Activated T-helper 17 cell treated with anti-CD3 and anti-CD28 coated beads, Interleukin-2, amount 50 U/mL, for 72 hours (primary cell): ENCODE measurements at regions not wholly inside any gene's neighbourhood (a gene's known extent, or its start where the extent isn't known, plus 50 kb on each side); places are given as distances from the start of the nearest gene placed in this dataset.
"Not testable (repeated sequence)": the region's sequence is repeated elsewhere in the genome, so short reads cannot be mapped to it uniquely, and the experiment has no call there.

ENCODE experiments used
- ATAC-seq: fragments of 150-1000 bp; cut with Tn5 transposase; replicated peaks from 2 replicates; pipeline ENCODE4 v1.10.0; 2021; ENCODE audit warnings: mild to moderate bottlenecking, moderate library complexity
- H3K27ac Mint-ChIP-seq: one replicate; pipeline ENCODE4 v1.8.0; 2022; ENCODE audit warnings: mixed read lengths
- H3K27me3 Mint-ChIP-seq: one replicate; pipeline ENCODE4 v1.8.0; 2022; ENCODE audit warnings: mixed read lengths
- H3K36me3 Mint-ChIP-seq: one replicate; pipeline ENCODE4 v1.8.0; 2022; ENCODE audit warnings: low read depth, mild to moderate bottlenecking, mixed read lengths
- H3K4me1 Mint-ChIP-seq: one replicate; pipeline ENCODE4 v1.8.0; 2022; ENCODE audit warnings: mixed read lengths
- H3K4me3 Mint-ChIP-seq: one replicate; pipeline ENCODE4 v1.8.0; 2022; ENCODE audit warnings: mild to moderate bottlenecking, mixed read lengths
- H3K9me3 Mint-ChIP-seq: one replicate; pipeline ENCODE4 v1.8.0; 2022; ENCODE audit warnings: mixed read lengths

DNA sequence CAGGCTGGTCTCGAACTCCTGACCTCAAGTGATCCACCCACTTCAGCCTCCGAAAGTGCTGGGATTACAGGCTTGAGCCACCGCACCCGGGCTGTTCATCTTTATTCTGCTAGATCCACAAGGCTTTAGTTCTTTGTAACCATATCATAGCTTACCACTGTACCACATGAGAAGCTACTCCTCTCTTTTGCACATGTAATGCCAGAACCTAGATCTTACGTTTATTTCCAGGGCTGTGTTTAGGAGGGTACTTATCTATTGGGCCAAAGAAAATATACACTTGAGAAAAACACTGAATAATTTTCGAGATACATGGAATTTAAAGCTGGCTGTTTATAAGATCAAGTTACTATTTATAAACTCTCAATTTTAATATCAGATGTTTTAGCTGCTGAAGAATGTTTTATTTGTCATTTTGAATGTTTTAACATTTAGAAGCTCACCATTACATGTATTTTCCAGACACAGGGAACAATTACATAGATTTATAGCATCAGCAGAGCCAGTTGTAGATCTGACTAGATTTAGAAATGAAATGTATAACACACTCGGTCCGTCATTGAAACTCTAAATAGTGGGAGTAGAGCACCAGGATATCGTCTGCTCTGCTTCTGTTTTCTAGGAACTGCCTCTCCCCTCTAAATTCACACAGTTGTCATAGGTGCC, 155.3 kb upstream of the HAND2 start:
- ATAC-seq, result no peak
- Mint-ChIP-seq H3K4me1 (no peaks in the 10 kb centered on the region), H3K36me3 (no peaks in the 10 kb centered on the region), H3K27ac (no peak overlapping the region), H3K4me3 (no peak overlapping the region), H3K9me3 (no peaks in the 10 kb centered on the region), H3K27me3 (peaks cover 6% of the 10 kb centered on the region)

DNA sequence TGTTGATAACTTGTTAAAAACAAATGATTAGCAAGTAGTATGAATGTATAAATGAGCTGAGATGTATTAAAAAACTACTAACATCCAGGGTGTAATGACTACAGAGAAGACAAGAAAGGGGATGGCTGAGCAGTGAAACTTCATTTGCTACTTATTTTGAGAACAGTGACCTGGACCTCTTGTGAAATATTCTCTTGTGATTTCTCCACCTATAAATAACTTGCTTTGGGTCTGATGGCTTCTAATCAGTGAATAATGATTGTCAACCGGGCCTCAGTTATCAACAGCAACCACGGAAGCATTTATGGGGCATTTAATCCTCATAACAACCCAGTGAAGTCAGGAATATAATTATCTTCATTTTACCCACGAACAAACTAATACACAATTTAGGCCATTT, 154.2 kb upstream of the HAND2 start:
- no peak for ATAC-seq
- Mint-ChIP-seq H3K4me1 (no peaks in the 10 kb centered on the region), H3K27me3 (peaks cover 6% of the 10 kb centered on the region), H3K27ac (no peak overlapping the region), H3K4me3 (no peak overlapping the region), H3K9me3 (no peaks in the 10 kb centered on the region), H3K36me3 (no peaks in the 10 kb centered on the region)

DNA sequence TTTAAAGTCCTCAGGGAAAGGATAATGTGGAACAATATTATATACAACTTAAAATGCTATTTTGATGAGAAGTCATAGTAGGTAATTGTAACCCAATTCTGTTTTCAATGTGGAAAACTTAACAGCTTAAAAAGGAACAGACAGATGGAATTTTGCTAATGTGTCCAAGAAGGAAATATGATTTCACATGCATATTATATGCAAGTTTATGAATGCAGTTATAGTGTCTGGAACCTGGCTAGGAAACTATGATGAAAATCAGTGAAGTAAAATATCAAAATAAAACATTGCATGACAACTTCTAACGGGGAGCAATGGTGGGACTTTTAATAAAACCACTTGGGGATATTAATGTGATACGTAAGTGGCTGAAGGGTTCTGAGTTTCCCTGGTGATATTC, 152.6 kb upstream of the HAND2 start:
- Mint-ChIP-seq H3K4me3 (no peak overlapping the region), H3K9me3 (no peaks in the 10 kb centered on the region), H3K4me1 (no peaks in the 10 kb centered on the region), H3K27me3 (peaks cover 6% of the 10 kb centered on the region), H3K36me3 (no peaks in the 10 kb centered on the region), H3K27ac (no peak overlapping the region)
- no peak for ATAC-seq

DNA sequence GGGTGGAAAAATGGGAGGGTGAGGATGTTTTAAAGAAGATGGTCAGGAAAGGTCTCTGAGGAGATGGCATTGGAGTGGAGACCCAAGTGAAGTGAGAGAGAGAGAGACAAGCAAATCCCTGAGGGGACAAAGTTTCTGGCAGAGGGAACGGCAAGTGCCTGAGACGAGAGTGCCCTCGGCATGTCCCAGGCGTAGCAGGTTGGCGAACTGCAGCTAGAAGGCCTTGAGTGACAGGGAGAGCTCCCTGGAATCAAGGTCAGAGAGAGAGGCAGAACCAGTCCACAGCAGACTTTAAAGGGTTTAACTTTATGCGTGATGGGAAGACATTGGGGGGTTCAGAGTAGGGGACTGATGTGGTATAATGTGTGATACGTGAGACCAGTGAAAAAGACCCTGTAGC, 150.2 kb upstream of the HAND2 start:
- H3K4me1 Mint-ChIP-seq, result no peaks in the 10 kb centered on the region
- ATAC-seq, result no peak
- H3K27me3 Mint-ChIP-seq, result peaks cover 4% of the 10 kb centered on the region
- no peaks in the 10 kb centered on the region for H3K36me3 Mint-ChIP-seq
- H3K9me3 Mint-ChIP-seq, result no peaks in the 10 kb centered on the region
- no peak overlapping the region for H3K27ac Mint-ChIP-seq
- H3K4me3 Mint-ChIP-seq, result no peak overlapping the region

DNA sequence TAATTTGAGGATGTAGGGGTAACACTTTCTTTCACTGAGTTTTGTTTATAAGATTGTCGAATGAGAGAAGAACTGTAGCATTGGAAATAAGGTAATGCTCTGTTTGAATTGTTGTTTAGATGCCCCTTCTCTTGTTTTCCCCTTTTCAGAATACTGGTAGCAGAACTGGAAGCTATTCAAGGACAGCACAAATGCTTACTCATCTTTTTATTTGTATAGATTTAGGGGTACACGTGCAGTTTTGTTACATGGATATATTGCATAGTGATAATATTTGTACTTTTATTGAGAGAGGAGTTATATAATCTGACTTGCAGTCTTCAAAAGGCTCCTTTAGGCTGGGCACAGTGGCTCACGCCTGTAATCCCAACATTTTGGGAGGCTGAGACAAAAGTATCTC, 145.4 kb upstream of the HAND2 start:
- no peak overlapping the region for H3K4me3 Mint-ChIP-seq
- H3K36me3 Mint-ChIP-seq, result no peaks in the 10 kb centered on the region
- H3K9me3 Mint-ChIP-seq, result no peaks in the 10 kb centered on the region
- no peaks in the 10 kb centered on the region for H3K4me1 Mint-ChIP-seq
- H3K27me3 Mint-ChIP-seq, result peaks cover 9% of the 10 kb centered on the region
- no peak for ATAC-seq
- H3K27ac Mint-ChIP-seq, result no peak overlapping the region

DNA sequence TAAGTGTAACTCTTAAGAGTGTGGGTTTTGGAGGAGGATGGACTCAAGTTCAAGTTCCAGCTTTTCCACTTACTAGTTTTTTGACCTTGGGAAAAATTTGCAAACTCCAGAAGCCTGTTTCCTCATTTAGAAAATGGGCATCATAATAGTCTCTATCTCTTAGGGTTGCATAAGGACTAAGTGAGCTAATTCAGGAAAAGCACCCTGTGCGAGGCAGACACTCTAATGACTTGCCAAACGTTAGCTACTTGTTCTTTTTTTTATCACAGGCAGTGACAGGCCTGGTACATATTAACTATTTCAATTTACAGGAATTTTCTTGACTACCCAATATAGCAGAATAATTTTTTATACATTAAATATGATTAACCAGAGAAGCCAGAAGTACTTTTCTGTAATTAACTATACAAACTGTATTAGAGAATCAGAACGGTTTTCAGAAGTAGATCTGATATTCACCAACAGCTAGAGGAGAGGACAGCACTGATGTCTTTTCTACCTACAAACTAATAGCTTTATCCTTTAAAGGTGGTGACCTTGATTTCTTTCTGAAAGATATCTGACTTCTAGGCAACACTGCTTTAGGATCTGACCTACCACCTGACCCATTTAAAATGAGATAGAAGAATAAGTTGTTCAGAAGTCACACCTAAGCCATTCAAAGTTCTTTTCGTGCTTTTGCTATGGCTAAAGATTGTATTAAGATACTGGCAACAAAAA, 139.6 kb upstream of the HAND2 start:
- Mint-ChIP-seq H3K27me3 (peaks cover 9% of the 10 kb centered on the region), H3K36me3 (no peaks in the 10 kb centered on the region), H3K4me1 (no peaks in the 10 kb centered on the region), H3K27ac (no peak overlapping the region), H3K4me3 (no peak overlapping the region), H3K9me3 (no peaks in the 10 kb centered on the region)
- no peak for ATAC-seq

DNA sequence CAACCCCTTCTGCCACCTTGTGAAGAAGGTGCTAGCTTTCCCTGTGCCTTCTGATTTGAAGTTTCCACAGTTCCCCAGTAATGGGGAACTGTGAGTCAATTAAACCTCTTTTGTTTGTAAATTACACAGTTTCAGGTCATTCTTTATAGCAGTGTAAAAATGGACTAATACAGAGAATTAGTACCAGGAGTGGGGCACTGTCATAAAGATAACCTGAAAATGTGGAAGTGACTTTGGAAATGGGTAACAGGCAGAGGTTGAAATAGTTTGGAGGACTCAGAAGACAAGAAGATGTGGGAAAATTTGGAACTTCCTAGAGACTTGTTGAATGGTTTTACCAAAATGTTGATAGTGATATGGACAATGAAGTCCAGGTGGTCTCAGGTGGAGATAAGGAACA, 131.0 kb upstream of the HAND2 start:
- peaks cover 4% of the 10 kb centered on the region for H3K9me3 Mint-ChIP-seq
- no peaks in the 10 kb centered on the region for H3K36me3 Mint-ChIP-seq
- ATAC-seq, result no peak

DNA sequence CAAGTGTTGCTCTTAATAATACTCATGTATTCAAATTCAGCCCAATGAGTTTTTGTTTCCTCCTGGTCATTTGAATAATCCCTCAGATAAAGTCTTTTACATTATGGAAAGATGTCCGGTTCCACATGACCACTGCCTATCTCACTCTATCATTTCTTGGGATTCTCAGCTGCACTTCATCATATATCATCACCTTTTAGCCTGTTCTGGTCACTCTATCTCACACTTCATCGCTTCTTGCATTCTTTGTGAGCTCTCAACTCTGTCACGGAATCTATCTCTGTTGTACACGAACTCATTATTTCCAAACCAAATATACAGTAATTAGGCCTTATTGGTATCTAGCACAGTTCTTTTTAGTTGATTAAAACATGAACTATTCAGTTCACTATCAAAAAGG, 126.9 kb upstream of the HAND2 start:
- H3K36me3 Mint-ChIP-seq, result no peaks in the 10 kb centered on the region
- H3K4me3 Mint-ChIP-seq, result no peak overlapping the region
- no peak overlapping the region for H3K27ac Mint-ChIP-seq
- no peak for ATAC-seq
- H3K4me1 Mint-ChIP-seq, result no peaks in the 10 kb centered on the region
- H3K9me3 Mint-ChIP-seq, result peaks cover 4% of the 10 kb centered on the region
- peaks cover 3% of the 10 kb centered on the region for H3K27me3 Mint-ChIP-seq

More for the DNA sequence above, 131.0 kb upstream of the HAND2 start:
- no peak overlapping the region for H3K4me3 Mint-ChIP-seq
- no peaks in the 10 kb centered on the region for H3K4me1 Mint-ChIP-seq
- H3K27ac Mint-ChIP-seq, result no peak overlapping the region
- H3K27me3 Mint-ChIP-seq, result peaks cover 4% of the 10 kb centered on the region

DNA sequence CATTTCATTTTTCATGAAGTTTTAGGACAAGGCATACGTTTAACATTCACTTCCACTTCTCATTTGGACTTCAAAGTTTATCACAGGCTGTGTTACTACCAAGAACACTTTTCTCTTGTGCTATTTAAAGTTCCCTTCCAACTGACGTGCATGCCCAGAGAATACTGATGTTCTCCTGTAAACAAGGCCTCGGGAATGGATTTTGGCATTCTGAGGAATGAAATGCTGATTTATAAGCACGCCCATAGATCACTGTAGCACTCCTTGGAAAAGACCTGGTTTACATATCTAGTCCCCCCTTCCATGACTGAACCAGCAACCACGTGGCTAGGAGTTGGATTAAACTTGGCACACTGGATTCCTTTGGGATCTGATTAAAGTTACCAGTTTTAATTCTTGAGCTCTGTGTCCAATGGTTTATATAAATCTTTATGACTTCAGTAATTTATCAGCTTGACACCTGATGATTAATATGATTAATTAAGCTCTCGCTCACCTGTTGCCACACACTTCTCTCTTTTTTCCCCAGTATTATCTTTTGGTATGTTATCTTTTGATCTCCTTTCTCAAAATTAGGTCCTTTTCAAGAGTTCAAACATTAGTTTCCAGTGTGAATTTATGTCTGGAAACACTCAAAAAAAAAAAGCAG, 122.4 kb upstream of the HAND2 start:
- ATAC-seq, result no peak
- Mint-ChIP-seq H3K27me3 (peaks cover 3% of the 10 kb centered on the region), H3K36me3 (no peaks in the 10 kb centered on the region), H3K9me3 (no peaks in the 10 kb centered on the region), H3K27ac (no peak overlapping the region), H3K4me3 (no peak overlapping the region), H3K4me1 (no peaks in the 10 kb centered on the region)

DNA sequence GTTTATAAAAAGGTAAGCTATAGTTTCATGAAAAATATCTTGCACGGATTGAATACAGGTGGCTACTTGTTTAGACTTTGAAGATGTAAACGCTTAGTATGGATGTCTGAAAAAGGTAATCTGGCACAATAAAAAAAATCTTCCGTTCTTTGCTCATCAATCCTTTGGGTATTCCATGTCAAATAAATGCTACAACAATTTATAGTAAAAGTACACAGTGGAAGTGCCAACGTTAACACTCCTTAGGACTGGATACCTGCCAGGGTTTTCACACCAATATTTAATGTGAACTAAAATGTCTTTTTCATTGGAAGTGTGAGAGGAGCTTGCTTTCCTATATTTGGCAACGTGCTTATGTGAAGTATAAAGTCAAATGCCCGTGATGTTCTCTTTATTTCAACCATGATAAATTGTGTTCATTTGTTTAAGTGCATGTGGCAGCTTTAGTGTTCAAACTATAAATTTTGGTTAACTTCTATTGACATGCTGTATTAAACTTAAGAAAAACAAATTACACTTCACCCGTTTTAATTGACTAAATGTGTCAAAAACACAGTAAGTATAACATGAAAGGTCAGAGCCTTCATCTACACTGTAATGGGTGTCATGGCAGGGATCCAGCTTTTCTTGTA, 121.7 kb upstream of the HAND2 start:
- no peaks in the 10 kb centered on the region for H3K4me1 Mint-ChIP-seq
- H3K4me3 Mint-ChIP-seq, result no peak overlapping the region
- no peaks in the 10 kb centered on the region for H3K9me3 Mint-ChIP-seq
- H3K36me3 Mint-ChIP-seq, result no peaks in the 10 kb centered on the region
- H3K27ac Mint-ChIP-seq, result no peak overlapping the region
- H3K27me3 Mint-ChIP-seq, result peaks cover 3% of the 10 kb centered on the region
- ATAC-seq, result no peak

DNA sequence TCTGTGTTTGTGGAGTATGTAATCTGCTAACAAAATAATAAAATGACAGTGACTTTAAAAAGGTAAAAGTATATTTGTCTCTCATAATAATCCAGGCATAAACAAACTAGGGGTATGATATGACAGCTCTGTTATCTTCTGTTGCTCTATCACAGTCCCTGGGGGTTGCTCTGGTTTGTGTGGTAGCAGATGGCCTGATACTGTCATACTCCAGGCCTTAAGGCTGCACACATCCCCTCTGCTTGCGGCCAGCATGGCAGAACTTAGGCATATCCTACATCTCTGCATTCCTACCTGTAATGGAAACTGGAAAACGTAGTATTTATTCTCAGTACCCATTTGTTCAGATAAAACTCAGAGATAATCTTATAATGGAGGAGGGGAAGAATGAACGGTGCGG, 117.9 kb upstream of the HAND2 start:
- Mint-ChIP-seq H3K4me1 (no peaks in the 10 kb centered on the region), H3K36me3 (no peaks in the 10 kb centered on the region), H3K27ac (no peak overlapping the region), H3K9me3 (no peaks in the 10 kb centered on the region), H3K4me3 (no peak overlapping the region), H3K27me3 (peaks cover 9% of the 10 kb centered on the region)
- ATAC-seq, result no peak

DNA sequence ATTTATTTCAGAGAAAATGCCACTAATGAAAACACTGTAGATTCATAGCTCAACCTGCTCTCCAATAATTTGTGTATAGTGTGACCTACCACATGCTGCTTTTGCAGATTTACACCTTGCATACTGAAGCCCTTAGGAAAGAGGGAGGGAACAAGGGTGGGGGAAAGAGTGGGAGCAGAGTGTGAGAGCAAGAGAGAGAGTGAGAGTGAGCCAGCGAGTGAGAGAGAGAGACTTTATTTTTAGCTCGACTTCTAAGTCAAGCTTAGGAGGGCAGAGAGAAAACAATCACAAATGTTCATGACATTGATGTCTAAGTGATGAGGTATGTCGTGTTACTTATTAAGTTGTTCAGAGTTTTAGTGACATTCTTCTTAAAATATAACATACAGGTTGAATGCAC, 112.5 kb upstream of the HAND2 start:
- H3K27me3 Mint-ChIP-seq, result peaks cover 9% of the 10 kb centered on the region
- H3K9me3 Mint-ChIP-seq, result peaks cover 5% of the 10 kb centered on the region
- H3K4me1 Mint-ChIP-seq, result no peaks in the 10 kb centered on the region
- H3K27ac Mint-ChIP-seq, result no peak overlapping the region
- H3K36me3 Mint-ChIP-seq, result no peaks in the 10 kb centered on the region
- no peak for ATAC-seq
- H3K4me3 Mint-ChIP-seq, result no peak overlapping the region

DNA sequence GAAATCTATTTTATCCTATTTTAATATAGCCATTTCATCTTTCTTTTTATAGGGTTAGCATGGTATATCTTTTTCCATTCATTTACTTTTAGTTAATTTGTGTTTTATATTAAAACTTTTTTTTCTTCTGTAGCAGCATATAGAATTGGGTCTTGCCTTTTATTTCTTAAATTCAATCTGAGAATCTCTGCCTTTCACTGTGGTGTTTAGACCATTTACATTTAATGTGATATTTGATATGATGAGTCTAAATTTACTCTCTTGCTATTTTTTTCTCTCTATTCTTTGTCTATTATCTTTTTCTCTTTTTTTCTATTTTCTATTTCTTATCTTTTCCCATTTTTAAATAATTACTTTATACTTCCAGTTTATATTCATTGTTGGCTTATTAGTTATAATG, 105.4 kb upstream of the HAND2 start:
- Mint-ChIP-seq H3K4me1 (no peaks in the 10 kb centered on the region), H3K27ac (no peak overlapping the region), H3K9me3 (peaks cover 12% of the 10 kb centered on the region), H3K4me3 (no peak overlapping the region), H3K36me3 (no peaks in the 10 kb centered on the region), H3K27me3 (no peaks in the 10 kb centered on the region)
- ATAC-seq, result no peak

DNA sequence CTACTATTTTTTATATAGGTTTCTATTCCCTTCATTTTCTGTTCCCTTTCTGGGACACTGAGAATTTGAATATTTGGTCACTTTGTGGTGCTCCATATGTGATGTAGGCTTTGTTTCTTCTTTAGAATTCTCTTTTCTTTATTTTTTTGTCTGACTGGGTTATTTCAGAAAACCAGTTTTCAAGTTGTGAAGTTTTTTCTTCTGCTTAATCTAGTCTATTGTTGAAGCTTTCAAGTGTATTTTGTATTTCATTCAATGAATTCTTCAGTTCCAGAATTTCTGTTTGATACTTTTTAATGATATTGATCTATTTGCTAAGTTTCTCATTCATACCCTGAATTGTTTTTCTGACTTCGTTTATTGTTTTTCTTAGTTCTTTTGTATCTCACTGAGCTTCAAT, 96.2 kb upstream of the HAND2 start:
- H3K4me1 Mint-ChIP-seq, result no peaks in the 10 kb centered on the region
- peaks cover 4% of the 10 kb centered on the region for H3K27me3 Mint-ChIP-seq
- H3K4me3 Mint-ChIP-seq, result no peak overlapping the region
- no peak for ATAC-seq
- peaks cover 18% of the 10 kb centered on the region for H3K9me3 Mint-ChIP-seq
- no peak overlapping the region for H3K27ac Mint-ChIP-seq
- no peaks in the 10 kb centered on the region for H3K36me3 Mint-ChIP-seq

DNA sequence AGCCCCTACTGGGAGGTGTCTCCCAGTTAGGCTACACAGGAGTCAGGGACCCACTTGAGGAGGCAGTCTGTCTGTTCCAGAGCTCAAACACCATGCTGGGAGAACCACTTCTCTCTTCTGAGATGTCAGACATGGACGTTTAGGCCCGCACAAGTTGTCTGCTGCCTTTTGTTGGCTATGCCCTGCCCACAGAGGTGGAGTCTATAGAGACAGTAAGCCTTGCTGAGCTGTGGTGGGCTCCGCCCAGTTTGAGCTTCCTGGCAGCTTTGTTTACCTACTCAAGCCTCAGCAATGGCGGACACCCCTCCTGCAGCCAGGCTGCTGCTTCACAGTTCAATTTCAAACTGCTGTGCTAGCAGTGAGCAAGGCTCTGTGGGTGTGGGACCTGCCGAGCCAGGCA, 88.6 kb upstream of the HAND2 start:
- peaks cover 11% of the 10 kb centered on the region for H3K9me3 Mint-ChIP-seq
- not testable (repeated sequence) for H3K27ac Mint-ChIP-seq, H3K36me3 Mint-ChIP-seq, H3K4me3 Mint-ChIP-seq, H3K27me3 Mint-ChIP-seq, H3K4me1 Mint-ChIP-seq, ATAC-seq
